Astrocyte (in vitro differentiated cells and primary cell): ENCODE measurements at regions not wholly inside any gene's neighbourhood (a gene's known extent, or its start where the extent isn't known, plus 50 kb on each side); places are given as distances from the start of the nearest gene placed in this dataset.
"Not testable (repeated sequence)": the region's sequence is repeated elsewhere in the genome, so short reads cannot be mapped to it uniquely, and the experiment has no call there.

Experiments
- DNase-seq: peaks from one replicate; pipeline ENCODE4 v3.0.0-alpha.2; 2010; ENCODE audit warnings: low read depth
- FAIRE-seq: peaks from 2 replicates; lab custom pipeline; 2011; peaks lifted over from hg19 to GRCh38; lab: Jason Lieb, UNC
- H2AFZ ChIP-seq: 2 replicates; pipeline ENCODE4 v1.6.0; 2012; ENCODE audit warnings: low read depth, low read length, inconsistent platforms
- H3K27ac ChIP-seq: 2 replicates; pipeline ENCODE4 v1.5.1; 2011; ENCODE audit warnings: low read depth, low read length, inconsistent platforms
- H3K27me3 ChIP-seq: 2 replicates; pipeline ENCODE4 v1.6.0; 2011; ENCODE audit warnings: low read length, inconsistent platforms; ENCODE audit not compliant: insufficient read depth
- H3K36me3 ChIP-seq: 2 replicates; pipeline ENCODE4 v1.5.1; 2011; ENCODE audit warnings: low read length, inconsistent platforms; ENCODE audit not compliant: insufficient read depth
- H3K4me1 ChIP-seq: 2 replicates; pipeline ENCODE4 v1.5.1; 2011; ENCODE audit warnings: low read length, inconsistent platforms; ENCODE audit not compliant: insufficient read depth
- H3K4me2 ChIP-seq: 2 replicates; pipeline ENCODE4 v1.6.0; 2012; ENCODE audit warnings: low read length, inconsistent platforms
- H3K4me3 ChIP-seq: 2 replicates; pipeline ENCODE4 v1.5.1; 2011; ENCODE audit warnings: low read depth, mild to moderate bottlenecking, low read length, inconsistent platforms; ENCODE audit not compliant: insufficient read depth
- H3K79me2 ChIP-seq: 2 replicates; pipeline ENCODE4 v1.6.0; 2012; ENCODE audit warnings: mild to moderate bottlenecking, low read length, inconsistent platforms; ENCODE audit not compliant: insufficient read depth
- H3K9ac ChIP-seq: 2 replicates; pipeline ENCODE4 v1.6.0; 2012; ENCODE audit warnings: mild to moderate bottlenecking, low read length, inconsistent platforms
- H3K9me3 ChIP-seq: 2 replicates; pipeline ENCODE4 v1.5.1; 2012; ENCODE audit warnings: low read depth, mild to moderate bottlenecking, low read length, inconsistent platforms; ENCODE audit not compliant: insufficient read depth
- H4K20me1 ChIP-seq: 2 replicates; pipeline ENCODE4 v1.6.0; 2012; ENCODE audit warnings: low read length, inconsistent platforms; ENCODE audit not compliant: insufficient read depth
- H3K27ac Mint-ChIP-seq: one replicate; pipeline ENCODE4 v1.8.0; 2021; ENCODE audit warnings: mild to moderate bottlenecking, mixed read lengths; ENCODE audit not compliant: unreplicated experiment
- H3K27me3 Mint-ChIP-seq: one replicate; pipeline ENCODE4 v1.8.0; 2021; ENCODE audit warnings: low read depth, mixed read lengths; ENCODE audit not compliant: unreplicated experiment
- H3K36me3 Mint-ChIP-seq: one replicate; pipeline ENCODE4 v1.8.0; 2021; ENCODE audit warnings: low read depth, mixed read lengths; ENCODE audit not compliant: unreplicated experiment
- H3K4me1 Mint-ChIP-seq: one replicate; pipeline ENCODE4 v1.8.0; 2021; ENCODE audit warnings: low read depth, mixed read lengths; ENCODE audit not compliant: unreplicated experiment
- H3K4me3 Mint-ChIP-seq: one replicate; pipeline ENCODE4 v1.8.0; 2021; ENCODE audit warnings: mild to moderate bottlenecking, moderate library complexity, mixed read lengths; ENCODE audit not compliant: unreplicated experiment
- H3K9me3 Mint-ChIP-seq: one replicate; pipeline ENCODE4 v1.8.0; 2021; ENCODE audit warnings: mild to moderate bottlenecking, mixed read lengths; ENCODE audit not compliant: unreplicated experiment
- EZH2 ChIP-seq: IDR thresholded peaks from 2 replicates; pipeline ENCODE4 v1.6.1; 2012; ENCODE audit warnings: mild to moderate bottlenecking, low read length, inconsistent platforms; ENCODE audit not compliant: insufficient read depth
- TF ChIP-seq, protein P1 (sequence below): IDR thresholded peaks from 2 replicates; pipeline ENCODE4 v1.5.1; 2011; ENCODE audit warnings: low read depth, mild to moderate bottlenecking, inconsistent platforms, low read length, moderate library complexity; ENCODE audit not compliant: insufficient read depth

DNA sequence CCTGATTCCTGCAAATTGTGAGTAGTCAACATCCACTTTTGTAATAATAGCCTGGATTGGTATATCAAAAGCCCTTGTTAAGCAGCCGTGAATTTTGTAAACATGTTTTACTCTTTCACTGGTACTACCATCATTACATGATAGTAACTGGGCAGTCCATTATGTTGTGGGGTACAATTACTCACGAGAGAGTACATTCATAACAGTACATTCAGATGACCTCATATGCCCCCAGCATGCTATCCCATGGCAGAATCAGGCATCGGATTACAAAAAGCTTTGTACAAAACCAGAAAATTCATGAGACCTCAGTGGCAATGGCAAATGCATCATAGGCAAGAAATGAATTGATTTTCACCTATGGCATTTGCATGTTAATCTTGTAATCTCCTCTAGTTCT lies 166.2 kb downstream of the EPM2A start:
- Histone ChIP-seq H3K9me3 (peaks cover 3% of the 10 kb centered on the region), H3K79me2 (no peaks in the 10 kb centered on the region), H3K36me3 (no peaks in the 10 kb centered on the region), H3K27me3 (no peaks in the 10 kb centered on the region), H2AFZ (no peak overlapping the region), H3K9ac (no peak overlapping the region), H3K4me3 (no peak overlapping the region), H3K4me2 (no peak overlapping the region), H3K4me1 (no peaks in the 10 kb centered on the region), H4K20me1 (no peaks in the 10 kb centered on the region), H3K27ac (no peak overlapping the region)
- H3K4me1 Mint-ChIP-seq, result peaks cover 5% of the 10 kb centered on the region
- H3K9me3 Mint-ChIP-seq, result peaks cover 12% of the 10 kb centered on the region
- no peak overlapping the region for H3K27ac Mint-ChIP-seq
- no peak overlapping the region for H3K4me3 Mint-ChIP-seq
- TF ChIP-seq, protein P1, sequence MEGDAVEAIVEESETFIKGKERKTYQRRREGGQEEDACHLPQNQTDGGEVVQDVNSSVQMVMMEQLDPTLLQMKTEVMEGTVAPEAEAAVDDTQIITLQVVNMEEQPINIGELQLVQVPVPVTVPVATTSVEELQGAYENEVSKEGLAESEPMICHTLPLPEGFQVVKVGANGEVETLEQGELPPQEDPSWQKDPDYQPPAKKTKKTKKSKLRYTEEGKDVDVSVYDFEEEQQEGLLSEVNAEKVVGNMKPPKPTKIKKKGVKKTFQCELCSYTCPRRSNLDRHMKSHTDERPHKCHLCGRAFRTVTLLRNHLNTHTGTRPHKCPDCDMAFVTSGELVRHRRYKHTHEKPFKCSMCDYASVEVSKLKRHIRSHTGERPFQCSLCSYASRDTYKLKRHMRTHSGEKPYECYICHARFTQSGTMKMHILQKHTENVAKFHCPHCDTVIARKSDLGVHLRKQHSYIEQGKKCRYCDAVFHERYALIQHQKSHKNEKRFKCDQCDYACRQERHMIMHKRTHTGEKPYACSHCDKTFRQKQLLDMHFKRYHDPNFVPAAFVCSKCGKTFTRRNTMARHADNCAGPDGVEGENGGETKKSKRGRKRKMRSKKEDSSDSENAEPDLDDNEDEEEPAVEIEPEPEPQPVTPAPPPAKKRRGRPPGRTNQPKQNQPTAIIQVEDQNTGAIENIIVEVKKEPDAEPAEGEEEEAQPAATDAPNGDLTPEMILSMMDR, result no peak
- no peak for TF ChIP-seq EZH2
- DNase-seq (peak; percentile 35), FAIRE-seq (no peak)
- H3K36me3 Mint-ChIP-seq, result no peaks in the 10 kb centered on the region
- H3K27me3 Mint-ChIP-seq, result no peaks in the 10 kb centered on the region

DNA sequence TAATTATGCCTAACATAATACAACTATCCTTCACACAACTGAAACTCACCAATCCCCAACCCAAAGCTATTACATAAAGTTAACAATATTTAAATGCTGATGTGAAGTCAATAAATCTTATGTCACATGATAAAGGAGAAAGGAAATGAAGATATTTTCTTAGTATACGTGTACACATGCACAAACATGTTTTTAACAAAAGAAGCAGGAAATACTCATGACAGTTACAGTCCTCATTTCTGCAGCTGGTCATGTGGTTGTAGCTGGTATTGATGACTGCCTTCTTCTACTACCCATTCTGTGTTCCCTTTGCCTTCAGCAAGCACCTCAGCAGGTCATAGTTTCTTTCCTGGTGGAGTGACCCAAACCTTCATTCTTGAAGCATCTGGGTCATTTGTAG lies 165.0 kb downstream of the EPM2A start:
- H4K20me1 ChIP-seq, H3K27me3 Mint-ChIP-seq, H2AFZ ChIP-seq, H3K4me3 ChIP-seq, FAIRE-seq, H3K36me3 Mint-ChIP-seq, H3K4me1 Mint-ChIP-seq, H3K4me3 Mint-ChIP-seq, H3K79me2 ChIP-seq, H3K27ac Mint-ChIP-seq, DNase-seq, H3K9me3 ChIP-seq, H3K27ac ChIP-seq, H3K4me1 ChIP-seq, H3K4me2 ChIP-seq, H3K27me3 ChIP-seq, H3K36me3 ChIP-seq, H3K9ac ChIP-seq: not testable (repeated sequence)
- H3K9me3 Mint-ChIP-seq, result peaks cover 20% of the 10 kb centered on the region

DNA sequence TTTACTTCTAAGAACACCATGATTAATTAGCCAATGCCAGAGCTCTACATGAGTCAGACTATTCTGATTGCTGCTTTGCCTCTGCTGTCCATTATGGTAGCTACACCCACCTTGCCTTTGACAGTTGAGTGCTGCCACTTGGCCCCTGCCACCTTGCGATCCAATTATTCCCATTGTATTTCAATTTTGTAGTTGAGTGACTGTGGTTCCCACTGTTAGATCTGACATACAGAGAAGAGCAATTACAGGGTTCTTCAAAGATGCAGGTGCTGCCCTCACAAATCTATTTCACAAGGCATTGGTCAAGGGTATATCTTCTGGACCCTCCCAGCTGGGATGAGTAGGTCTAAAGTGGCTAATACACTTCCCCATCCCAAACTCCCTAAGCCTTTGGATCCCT lies 161.1 kb downstream of the EPM2A start:
- not testable (repeated sequence) for FAIRE-seq, H3K4me1 ChIP-seq, H3K4me3 ChIP-seq, H3K27ac ChIP-seq, H2AFZ ChIP-seq, H3K9ac ChIP-seq, H3K27me3 Mint-ChIP-seq, H3K27ac Mint-ChIP-seq, H3K4me2 ChIP-seq, H3K36me3 ChIP-seq, DNase-seq, H3K4me3 Mint-ChIP-seq, H3K79me2 ChIP-seq, H3K9me3 ChIP-seq, H3K27me3 ChIP-seq, H3K4me1 Mint-ChIP-seq, H4K20me1 ChIP-seq, H3K36me3 Mint-ChIP-seq
- peaks cover 29% of the 10 kb centered on the region for H3K9me3 Mint-ChIP-seq
